Fibroblast of lung (primary cell): ENCODE measurements at regions not wholly inside any gene's neighbourhood (a gene's known extent, or its start where the extent isn't known, plus 50 kb on each side); places are given as distances from the start of the nearest gene placed in this dataset.

Experiments
- DNase-seq, 2 donors: peaks; one replicate each; pipeline versions ENCODE4 v3.0.0 to v3.0.0-alpha.2; 2010; ENCODE audit warnings: low read depth in 2 of 2
- H2AFZ ChIP-seq: 2 replicates; pipeline ENCODE4 v1.5.1; 2012; ENCODE audit warnings: low read length, control low read depth, inconsistent platforms
- H3K27ac ChIP-seq: 2 replicates; pipeline ENCODE4 v1.5.1; 2011; ENCODE audit warnings: low read length, control low read depth; ENCODE audit not compliant: insufficient read depth
- H3K27me3 ChIP-seq: 2 replicates; pipeline ENCODE4 v1.5.1; 2011; ENCODE audit warnings: mild to moderate bottlenecking, low read length; ENCODE audit not compliant: control insufficient read depth, insufficient read depth
- H3K36me3 ChIP-seq: 2 replicates; pipeline ENCODE4 v1.5.1; 2011; ENCODE audit warnings: low read length; ENCODE audit not compliant: control insufficient read depth, insufficient read depth
- H3K4me1 ChIP-seq: 2 replicates; pipeline ENCODE4 v1.5.1; 2011; ENCODE audit warnings: low read length; ENCODE audit not compliant: control insufficient read depth, insufficient read depth; ENCODE audit errors: extremely low read depth
- H3K4me2 ChIP-seq: 2 replicates; pipeline ENCODE4 v1.5.1; 2011; ENCODE audit warnings: low read length, control low read depth; ENCODE audit not compliant: insufficient read depth; ENCODE audit errors: extremely low read depth
- H3K4me3 ChIP-seq, 4 experiments: fragments of 200-600 bp in 1 of 4; sonication (generic) in 1 of 4; replicated peaks in 1 of 4; 2 replicates each; pipeline ENCODE4 v1.5.1; 2011 to 2016; ENCODE audit warnings: low read length in 4 of 4, low read depth in 3 of 4, mild to moderate bottlenecking in 3 of 4, control low read depth in 2 of 4, inconsistent platforms in 1 of 4, mixed read lengths in 1 of 4; ENCODE audit not compliant: insufficient read depth in 1 of 4; ENCODE audit errors: control extremely low read depth in 1 of 4
- H3K79me2 ChIP-seq: 2 replicates; pipeline ENCODE4 v1.5.1; 2012; ENCODE audit warnings: mild to moderate bottlenecking, low read length, inconsistent platforms; ENCODE audit not compliant: control insufficient read depth, insufficient read depth
- H3K9ac ChIP-seq: 2 replicates; pipeline ENCODE4 v1.5.1; 2011; ENCODE audit warnings: mild to moderate bottlenecking, low read length, control low read depth; ENCODE audit not compliant: insufficient read depth
- H3K9me3 ChIP-seq: 2 replicates; pipeline ENCODE4 v1.5.1; 2012; ENCODE audit warnings: low read depth, low read length; ENCODE audit not compliant: control insufficient read depth, insufficient read depth
- H4K20me1 ChIP-seq: 2 replicates; pipeline ENCODE4 v1.5.1; 2011; ENCODE audit warnings: low read length; ENCODE audit not compliant: control insufficient read depth, insufficient read depth; ENCODE audit errors: extremely low read depth
- CTCF ChIP-seq, 2 donors: IDR thresholded peaks in 1 of 2; conservative IDR thresholded peaks in 1 of 2; 1 replicate in 1 of 2; 2 replicates in 1 of 2; pipeline ENCODE4 v1.5.1; 2011 to 2012; ENCODE audit warnings: low read length in 2 of 2, control low read depth in 1 of 2, inconsistent platforms in 1 of 2, low read depth in 1 of 2, mild to moderate bottlenecking in 1 of 2
- EZH2 ChIP-seq: IDR thresholded peaks from 2 replicates; pipeline ENCODE4 v1.5.1; 2012; ENCODE audit warnings: low read length, control low read depth, mild to moderate bottlenecking; ENCODE audit errors: missing control alignments

GRCh38 chr7:32264702-32265284 lies 194.6 kb upstream of the PDE1C start:
- no peaks in the 10 kb centered on the region for H4K20me1 ChIP-seq
- no peak for DNase-seq
- no peaks in the 10 kb centered on the region for H3K27me3 ChIP-seq
- H3K4me1 ChIP-seq = no peaks in the 10 kb centered on the region
- H2AFZ ChIP-seq = no peak overlapping the region
- H3K36me3 ChIP-seq = no peaks in the 10 kb centered on the region
- no peak overlapping the region for H3K27ac ChIP-seq
- TF ChIP-seq EZH2 (no peak), CTCF (conservative IDR thresholded peaks at IDR 0.05 in 1 of 2, IDR thresholded peaks at IDR 0.05 in 1 of 2; ENCODE audit: low read depth in 1 of 2, low read length in 2 of 2) (no peak)
- H3K9ac ChIP-seq = no peak overlapping the region
- no peaks in the 10 kb centered on the region for H3K9me3 ChIP-seq
- H3K4me2 ChIP-seq = no peak overlapping the region
- H3K4me3 ChIP-seq = no peak overlapping the region
- no peaks in the 10 kb centered on the region for H3K79me2 ChIP-seq

GRCh38 chr7:32263611-32264010 lies 193.4 kb upstream of the PDE1C start:
- Histone ChIP-seq H3K36me3 (no peaks in the 10 kb centered on the region), H4K20me1 (no peaks in the 10 kb centered on the region), H3K27me3 (no peaks in the 10 kb centered on the region), H3K9me3 (no peaks in the 10 kb centered on the region), H3K4me3 (no peak overlapping the region), H3K79me2 (no peaks in the 10 kb centered on the region), H3K27ac (no peak overlapping the region), H3K4me2 (no peak overlapping the region), H2AFZ (no peak overlapping the region), H3K9ac (no peak overlapping the region), H3K4me1 (no peaks in the 10 kb centered on the region)
- DNase-seq = no peak
- TF ChIP-seq EZH2 = no peak
- no peak for TF ChIP-seq CTCF (conservative IDR thresholded peaks at IDR 0.05 in 1 of 2, IDR thresholded peaks at IDR 0.05 in 1 of 2; ENCODE audit: low read depth in 1 of 2, low read length in 2 of 2)

- no peak for DNase-seq
- Histone ChIP-seq H4K20me1 (no peaks in the 10 kb centered on the region), H3K4me1 (no peaks in the 10 kb centered on the region), H3K9ac (no peak overlapping the region), H2AFZ (no peak overlapping the region), H3K9me3 (no peaks in the 10 kb centered on the region), H3K4me3 (no peak overlapping the region), H3K4me2 (no peak overlapping the region), H3K27ac (no peak overlapping the region), H3K27me3 (no peaks in the 10 kb centered on the region), H3K79me2 (no peaks in the 10 kb centered on the region), H3K36me3 (no peaks in the 10 kb centered on the region)
- TF ChIP-seq EZH2 (no peak), CTCF (conservative IDR thresholded peaks at IDR 0.05 in 1 of 2, IDR thresholded peaks at IDR 0.05 in 1 of 2; ENCODE audit: low read depth in 1 of 2, low read length in 2 of 2) (no peak)
These were observed 192.1 kb upstream of the PDE1C start for GRCh38 chr7:32262315-32262714.
